GM12892 (cell line): ENCODE measurements at regions not wholly inside any gene's neighbourhood (a gene's known extent, or its start where the extent isn't known, plus 50 kb on each side); places are given as distances from the start of the nearest gene placed in this dataset.

Source experiments
- POLR2A ChIP-seq: IDR thresholded peaks from 2 replicates; pipeline ENCODE4 v1.6.1; 2011; ENCODE audit warnings: low read depth, low read length, control low read depth
- POLR2AphosphoS5 ChIP-seq: IDR thresholded peaks from 2 replicates; pipeline ENCODE4 v1.6.1; 2011; ENCODE audit warnings: low read depth, low read length, control low read depth
- TAF1 ChIP-seq: IDR thresholded peaks from 2 replicates; pipeline ENCODE4 v1.6.1; 2011; ENCODE audit warnings: low read depth, mild to moderate bottlenecking, control low read depth, low read length, borderline replicate concordance

GRCh38 chr17:77897741-77898301, 60.7 kb upstream of the TNRC6C start:
- TF ChIP-seq POLR2A = no peak
- no peak for TF ChIP-seq POLR2AphosphoS5
- no peak for TF ChIP-seq TAF1
